H1 (cell line): ENCODE measurements at regions not wholly inside any gene's neighbourhood (a gene's known extent, or its start where the extent isn't known, plus 50 kb on each side); places are given as distances from the start of the nearest gene placed in this dataset.

Experiments used
- CTCF ChIA-PET: fragments of 300-600 bp; sonication (Branson Sonifier 250); formaldehyde crosslinking; loops from one replicate; lab custom pipeline; 2021; ENCODE audit not compliant: partially characterized antibody; lab: Charles Lee
- POLR2A ChIA-PET: fragments of 300-600 bp; sonication (Branson Sonifier 250); formaldehyde crosslinking; loops from one replicate; lab custom pipeline; 2021; ENCODE audit warnings: inconsistent platforms; ENCODE audit not compliant: partially characterized antibody; lab: Charles Lee
- DNase-seq, 2 experiments: peaks; one replicate each; pipeline versions ENCODE4 v3.0.0 to v3.0.0-alpha.2; 2010 to 2022; ENCODE audit warnings: low spot score in 2 of 2, low read depth in 1 of 2, mixed read lengths in 1 of 2
- FAIRE-seq: peaks from 2 replicates; lab custom pipeline; 2011; peaks lifted over from hg19 to GRCh38; lab: Jason Lieb, UNC
- H2AFZ ChIP-seq: 2 replicates; pipeline ENCODE4 v1.8.1; 2012; ENCODE audit warnings: low read length, inconsistent platforms
- H2AK5ac ChIP-seq: 2 replicates; pipeline ENCODE4 v1.6.1; 2013; ENCODE audit warnings: low read depth, low read length
- H2BK120ac ChIP-seq: replicated peaks from 2 replicates; pipeline ENCODE3; 2013; ENCODE audit warnings: low read depth, low read length, inconsistent platforms
- H2BK12ac ChIP-seq: 2 replicates; pipeline ENCODE4 v1.6.1; 2013; ENCODE audit warnings: low read depth, low read length
- H2BK15ac ChIP-seq: 2 replicates; pipeline ENCODE4 v1.6.1; 2013; ENCODE audit warnings: low read length
- H2BK20ac ChIP-seq: 2 replicates; pipeline ENCODE4 v1.6.1; 2013; ENCODE audit warnings: low read length
- H2BK5ac ChIP-seq: 2 replicates; pipeline ENCODE4 v1.6.1; 2013; ENCODE audit warnings: low read depth, low read length
- H3K14ac ChIP-seq: 2 replicates; pipeline ENCODE4 v1.6.1; 2013; ENCODE audit warnings: inconsistent platforms; ENCODE audit not compliant: insufficient read length
- H3K18ac ChIP-seq: 2 replicates; pipeline ENCODE4 v1.6.1; 2013; ENCODE audit warnings: low read length; ENCODE audit errors: extremely low read depth
- H3K23ac ChIP-seq: 2 replicates; pipeline ENCODE4 v1.6.1; 2013; ENCODE audit warnings: inconsistent platforms; ENCODE audit not compliant: insufficient read length
- H3K23me2 ChIP-seq: 2 replicates; pipeline ENCODE4 v1.6.1; 2013; ENCODE audit warnings: low read depth, low read length
- H3K27ac ChIP-seq: 2 replicates; pipeline ENCODE4 v1.6.1; 2011; ENCODE audit warnings: low read depth, low read length, inconsistent platforms
- H3K27me3 ChIP-seq, 4 experiments: replicated peaks in 1 of 4; 1 replicate in 1 of 4; 2 replicates in 3 of 4; pipeline versions ENCODE4 v1.6.1 to v1.8.1; 2011 to 2013; ENCODE audit warnings: low read length in 3 of 4, mild to moderate bottlenecking in 3 of 4, inconsistent platforms in 2 of 4, mixed read lengths in 2 of 4, moderate library complexity in 1 of 4; ENCODE audit not compliant: control insufficient read depth in 3 of 4, insufficient read depth in 3 of 4; ENCODE audit errors: extremely low read depth in 1 of 4
- H3K36me3 ChIP-seq, 4 experiments: 2 replicates each; pipeline versions ENCODE4 v1.6.1 to v1.8.1; 2011 to 2013; ENCODE audit warnings: mild to moderate bottlenecking in 4 of 4, low read length in 3 of 4, moderate library complexity in 2 of 4, control low read depth in 1 of 4, inconsistent platforms in 1 of 4; ENCODE audit not compliant: insufficient read depth in 4 of 4, control insufficient read depth in 2 of 4
- H3K4ac ChIP-seq: replicated peaks from 2 replicates; pipeline ENCODE3; 2013; ENCODE audit warnings: low read length, low read depth, mixed read lengths, inconsistent platforms; ENCODE audit not compliant: insufficient read length
- H3K4me1 ChIP-seq, 4 experiments: replicated peaks in 1 of 4; 1 replicate in 1 of 4; 2 replicates in 3 of 4; pipeline versions ENCODE4 v1.6.1 to v1.8.1; 2011 to 2013; ENCODE audit warnings: low read length in 3 of 4, inconsistent platforms in 2 of 4, mixed read lengths in 1 of 4; ENCODE audit not compliant: insufficient read depth in 4 of 4, control insufficient read depth in 3 of 4
- H3K4me2 ChIP-seq, 2 experiments: 2 replicates each; pipeline versions ENCODE4 v1.6.1 to v1.8.1; 2011 to 2013; ENCODE audit warnings: low read depth in 2 of 2, low read length in 2 of 2, control low read depth in 1 of 2, inconsistent platforms in 1 of 2, mild to moderate bottlenecking in 1 of 2; ENCODE audit not compliant: insufficient read depth in 1 of 2
- H3K4me3 ChIP-seq, 4 experiments: fragments of 200-600, 300-600 bp in 1 of 4; sonication (generic), shearing (Covaris generic), sonication (Bioruptor Twin) in 1 of 4; 2 replicates each; pipeline versions ENCODE4 v1.5.1 to v1.8.1; 2011 to 2016; ENCODE audit warnings: low read length in 4 of 4, low read depth in 3 of 4, control low read depth in 2 of 4, inconsistent platforms in 2 of 4, mild to moderate bottlenecking in 2 of 4, mixed read lengths in 1 of 4, moderate library complexity in 1 of 4; ENCODE audit not compliant: insufficient read depth in 2 of 4; ENCODE audit errors: extremely low read depth in 1 of 4
- H3K56ac ChIP-seq: replicated peaks from 2 replicates; pipeline ENCODE3; 2013; ENCODE audit warnings: low read depth, mild to moderate bottlenecking, mixed read lengths, low read length, inconsistent platforms; ENCODE audit not compliant: insufficient read length
- H3K79me1 ChIP-seq: 2 replicates; pipeline ENCODE4 v1.6.1; 2013; ENCODE audit warnings: low read depth, low read length, control low read depth
- H3K79me2 ChIP-seq, 2 experiments: 2 replicates each; pipeline versions ENCODE4 v1.6.1 to v1.8.1; 2012 to 2013; ENCODE audit warnings: low read length in 2 of 2, mild to moderate bottlenecking in 2 of 2, inconsistent platforms in 1 of 2; ENCODE audit not compliant: insufficient read depth in 2 of 2, control insufficient read depth in 1 of 2
- H3K9ac ChIP-seq, 4 experiments: replicated peaks in 1 of 4; 1 replicate in 1 of 4; 2 replicates in 3 of 4; pipeline versions ENCODE4 v1.6.1 to v1.8.1; 2011 to 2013; ENCODE audit warnings: low read depth in 3 of 4, low read length in 3 of 4, control low read depth in 2 of 4, mild to moderate bottlenecking in 2 of 4, moderate library complexity in 2 of 4, inconsistent platforms in 1 of 4; ENCODE audit errors: extremely low read depth in 1 of 4
- H3K9me3 ChIP-seq, 2 experiments: 2 replicates each; pipeline versions ENCODE4 v1.6.1 to v1.8.1; 2012 to 2013; ENCODE audit warnings: mild to moderate bottlenecking in 2 of 2, moderate library complexity in 2 of 2, control low read depth in 1 of 2, inconsistent platforms in 1 of 2, low read depth in 1 of 2, low read length in 1 of 2, mixed read lengths in 1 of 2; ENCODE audit not compliant: insufficient read depth in 2 of 2
- H4K20me1 ChIP-seq, 2 experiments: replicated peaks in 1 of 2; 2 replicates each; pipeline versions ENCODE3 to v1.8.1; 2011 to 2013; ENCODE audit warnings: inconsistent platforms in 2 of 2, low read length in 2 of 2, mild to moderate bottlenecking in 1 of 2; ENCODE audit not compliant: insufficient read depth in 2 of 2, control insufficient read depth in 1 of 2
- H4K5ac ChIP-seq: 2 replicates; pipeline ENCODE4 v1.6.1; 2013; ENCODE audit warnings: low read length, low read depth, mixed read lengths, inconsistent platforms; ENCODE audit not compliant: insufficient read length
- H4K8ac ChIP-seq: 2 replicates; pipeline ENCODE4 v1.8.0; 2013; ENCODE audit warnings: mild to moderate bottlenecking, moderate library complexity, low read length, inconsistent platforms; ENCODE audit not compliant: insufficient read depth; ENCODE audit errors: extremely low read depth
- H4K91ac ChIP-seq: replicated peaks from 2 replicates; pipeline ENCODE3; 2013; ENCODE audit warnings: low read length, mixed read lengths, inconsistent platforms; ENCODE audit not compliant: insufficient read length
- CBX5 ChIP-seq: fragments of 300-800, 300-1000 bp; sonication (generic); IDR thresholded peaks from 2 replicates; pipeline ENCODE4 v1.7.1; 2016; ENCODE audit warnings: antibody characterized with exemption, low read length, low read depth
- CTBP2 ChIP-seq: IDR thresholded peaks from 2 replicates; pipeline ENCODE4 v1.7.0; 2011; ENCODE audit warnings: borderline replicate concordance, mild to moderate bottlenecking, moderate library complexity, mixed read lengths, low read length; ENCODE audit not compliant: insufficient read depth, insufficient read length
- JUN ChIP-seq: IDR thresholded peaks from 2 replicates; pipeline ENCODE4 v1.6.1; 2011; ENCODE audit warnings: low read depth, mild to moderate bottlenecking, improper control_type of control experiment, low read length
- KDM1A ChIP-seq: fragments of 200-600, 300-600 bp; sonication (generic); IDR thresholded peaks from 2 replicates; pipeline ENCODE4 v1.7.1; 2016; ENCODE audit warnings: mild to moderate bottlenecking, low read length, borderline replicate concordance
- KDM4A ChIP-seq: IDR thresholded peaks from one replicate; pipeline ENCODE4 v1.7.1; 2012; ENCODE audit warnings: low read depth, mild to moderate bottlenecking, moderate library complexity, low read length, inconsistent platforms; ENCODE audit not compliant: severe bottlenecking
- NANOG ChIP-seq: IDR thresholded peaks from 2 replicates; pipeline ENCODE4 v1.6.1; 2011; ENCODE audit warnings: low read length, low read depth, mild to moderate bottlenecking, inconsistent platforms; ENCODE audit not compliant: insufficient read depth, poor library complexity, severe bottlenecking
- SP1 ChIP-seq: IDR thresholded peaks from 2 replicates; pipeline ENCODE4 v1.6.1; 2011; ENCODE audit warnings: low read depth, low read length
- TAF7 ChIP-seq: optimal IDR thresholded peaks from 2 replicates; pipeline ENCODE3; 2011; ENCODE audit warnings: low read depth, mild to moderate bottlenecking, inconsistent platforms, low read length, moderate library complexity, borderline replicate concordance
- WGBS, 2 experiments: shearing (Covaris generic) in 1 of 2; methylation state at CpG; one replicate each; pipeline versions ENCODE4 v1.1.6 to v1.1.7; 2013 to 2015; ENCODE audit warnings: low lambda C conversion rate in 2 of 2, mixed read lengths in 2 of 2, inconsistent platforms in 1 of 2, low coverage in 1 of 2, missing lambda C conversion rate in 1 of 2; ENCODE audit not compliant: insufficient replicate concordance in 2 of 2, insufficient coverage in 1 of 2, insufficient read length in 1 of 2; ENCODE audit errors: extremely low coverage in 1 of 2, missing lambda C conversion rate in 1 of 2; 5-methylcytosine and 5-hydroxymethylcytosine counted together

DNA sequence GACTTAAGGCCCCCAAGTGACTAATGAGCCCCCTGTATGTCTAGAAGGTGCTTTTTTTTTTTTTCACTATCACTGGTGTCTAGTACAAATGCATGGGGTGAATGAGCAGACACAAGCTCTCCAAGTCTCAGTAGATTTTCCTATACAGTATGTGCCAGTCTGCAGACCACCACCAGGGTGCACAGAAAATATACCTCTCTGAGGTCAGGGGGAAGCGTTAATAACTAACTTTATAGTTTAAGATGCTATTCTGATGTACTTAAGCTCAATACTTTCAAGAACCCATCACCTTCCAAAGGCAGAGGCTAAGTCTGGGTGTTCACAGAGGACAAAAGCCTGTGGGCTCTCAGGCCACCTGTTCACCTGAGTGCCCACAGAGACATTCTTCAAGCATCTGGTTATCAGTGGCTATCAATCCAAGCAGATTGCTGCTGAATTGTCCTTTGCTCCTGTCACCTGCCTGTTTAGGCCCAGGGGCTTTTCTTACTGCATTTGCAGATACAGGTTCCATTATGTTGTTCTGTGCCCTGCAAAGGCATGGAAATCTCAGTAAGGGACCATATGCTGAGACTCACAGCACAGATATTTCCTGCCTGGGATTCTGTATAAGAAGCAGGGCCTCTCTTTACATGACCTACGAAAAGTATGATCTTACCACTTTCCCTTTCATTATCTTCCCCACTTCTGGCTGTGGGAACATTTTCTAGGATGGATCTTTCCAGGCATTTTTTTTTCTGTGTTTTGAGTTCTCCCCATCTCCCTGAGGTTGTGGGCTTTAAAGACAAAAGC, 534.6 kb downstream of the TNS1 start:
- CTCF ChIA-PET = interaction anchor here (1.6 to 8.0 kb wide), 2 partner anchors 10 to 303 kb away, joined by 6 to 26 read pairs; no protein-coding TSS in a partner anchor
- TF ChIP-seq KDM1A (no peak), CBX5 (no peak), KDM4A (no peak), CTBP2 (no peak), SP1 (no peak), NANOG (no peak), TAF7 (no peak), JUN (no peak)
- TF ChIP-seq, all 59 proteins: peak for 0
- 89% methylated on average over 2 of the region's 2 CpGs; no CpG with 5 or more reads in 1 of the 2 experiments for WGBS, 2 experiments
- H2BK120ac ChIP-seq = no peak overlapping the region
- no peak overlapping the region for H2BK15ac ChIP-seq
- H4K8ac ChIP-seq = no peak overlapping the region
- H3K56ac ChIP-seq = no peak overlapping the region
- no peaks in the 10 kb centered on the region for H3K4me1 ChIP-seq
- H3K36me3 ChIP-seq = no peaks in the 10 kb centered on the region
- H2BK12ac ChIP-seq = no peak overlapping the region
- H2AK5ac ChIP-seq = no peak overlapping the region
- H3K14ac ChIP-seq = no peak overlapping the region
- POLR2A ChIA-PET = no interaction called here
- H4K20me1 ChIP-seq = no peaks in the 10 kb centered on the region
- H3K9me3 ChIP-seq = no peaks in the 10 kb centered on the region
- no peak overlapping the region for H2BK20ac ChIP-seq
- no peak overlapping the region for H3K4me2 ChIP-seq
- H3K27ac ChIP-seq = no peak overlapping the region
- H3K23me2 ChIP-seq = no peaks in the 10 kb centered on the region
- H4K91ac ChIP-seq = no peak overlapping the region
- no peak overlapping the region for H3K4ac ChIP-seq
- H3K9ac ChIP-seq = no peak overlapping the region
- no peak overlapping the region for H2AFZ ChIP-seq
- H4K5ac ChIP-seq = no peak overlapping the region
- no peaks in the 10 kb centered on the region for H3K27me3 ChIP-seq
- H3K79me2 ChIP-seq = no peaks in the 10 kb centered on the region
- FAIRE-seq (no peak), DNase-seq (no peak)
- H3K23ac ChIP-seq = no peak overlapping the region
- H2BK5ac ChIP-seq = no peak overlapping the region
- H3K18ac ChIP-seq = no peak overlapping the region
- H3K79me1 ChIP-seq = no peaks in the 10 kb centered on the region
- no peak overlapping the region for H3K4me3 ChIP-seq
